NCI-H2107 (cell line): ENCODE measurements at regions not wholly inside any gene's neighbourhood (a gene's known extent, or its start where the extent isn't known, plus 50 kb on each side); places are given as distances from the start of the nearest gene placed in this dataset.
"Not testable (repeated sequence)": the region's sequence is repeated elsewhere in the genome, so short reads cannot be mapped to it uniquely, and the experiment has no call there.

ENCODE experiments used
- DNase-seq: peaks from one replicate; lab custom pipeline; 2025; lab: John Stamatoyannopoulos, UW

GRCh38 chr2:67872481-67872880 is 190.3 kb downstream of the C1D start:
- DNase-seq: no peak

DNA sequence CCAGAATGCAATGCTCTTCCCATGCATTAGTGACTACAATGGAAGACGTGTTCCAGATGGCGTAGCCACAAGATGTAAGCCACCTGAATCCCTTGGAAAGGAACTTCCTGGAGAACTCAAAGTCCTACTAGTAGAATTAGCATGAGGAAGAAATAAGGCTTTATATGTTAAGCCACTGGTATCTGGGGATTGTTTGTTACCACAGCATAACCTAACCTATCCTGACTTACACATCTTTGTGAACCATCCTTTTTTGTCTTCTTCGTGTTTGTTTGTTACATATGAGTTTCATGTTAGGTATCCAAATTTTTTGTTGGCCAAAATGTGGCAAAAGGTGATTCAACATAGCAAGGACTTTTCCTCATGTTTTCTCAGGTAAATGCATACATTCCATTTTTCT is 188.9 kb downstream of the C1D start:
- no peak for DNase-seq

- no peak for DNase-seq
These were observed 186.6 kb downstream of the C1D start for GRCh38 chr2:67876176-67876575.

- DNase-seq: no peak
These were observed 185.5 kb downstream of the C1D start for GRCh38 chr2:67877301-67877700.

- DNase-seq: no peak
These were observed 184.1 kb downstream of the C1D start for GRCh38 chr2:67878743-67879142.

GRCh38 chr2:67879586-67880290 is 183.1 kb downstream of the C1D start:
- no peak for DNase-seq

GRCh38 chr2:67880291-67880761 is 182.5 kb downstream of the C1D start:
- no peak for DNase-seq

DNA sequence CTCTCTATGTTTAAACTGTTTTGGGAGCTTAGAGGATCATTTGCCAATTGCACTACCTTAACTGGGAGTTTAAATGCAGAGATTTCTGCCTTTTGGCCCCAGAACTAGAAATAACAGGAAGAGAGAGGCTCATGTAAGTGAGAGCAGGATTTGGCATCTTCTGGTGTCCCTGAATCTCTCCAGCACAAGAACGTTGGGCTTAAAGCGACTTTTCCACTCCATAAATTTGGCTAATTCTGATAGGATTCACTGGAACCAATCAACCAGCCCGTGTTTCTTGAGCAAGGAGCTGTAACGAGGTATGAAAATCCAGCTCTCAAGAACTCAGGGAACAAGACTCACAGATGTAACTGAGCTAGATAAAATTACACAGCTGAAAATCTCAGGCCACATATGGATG is 181.0 kb downstream of the C1D start:
- no peak for DNase-seq

DNA sequence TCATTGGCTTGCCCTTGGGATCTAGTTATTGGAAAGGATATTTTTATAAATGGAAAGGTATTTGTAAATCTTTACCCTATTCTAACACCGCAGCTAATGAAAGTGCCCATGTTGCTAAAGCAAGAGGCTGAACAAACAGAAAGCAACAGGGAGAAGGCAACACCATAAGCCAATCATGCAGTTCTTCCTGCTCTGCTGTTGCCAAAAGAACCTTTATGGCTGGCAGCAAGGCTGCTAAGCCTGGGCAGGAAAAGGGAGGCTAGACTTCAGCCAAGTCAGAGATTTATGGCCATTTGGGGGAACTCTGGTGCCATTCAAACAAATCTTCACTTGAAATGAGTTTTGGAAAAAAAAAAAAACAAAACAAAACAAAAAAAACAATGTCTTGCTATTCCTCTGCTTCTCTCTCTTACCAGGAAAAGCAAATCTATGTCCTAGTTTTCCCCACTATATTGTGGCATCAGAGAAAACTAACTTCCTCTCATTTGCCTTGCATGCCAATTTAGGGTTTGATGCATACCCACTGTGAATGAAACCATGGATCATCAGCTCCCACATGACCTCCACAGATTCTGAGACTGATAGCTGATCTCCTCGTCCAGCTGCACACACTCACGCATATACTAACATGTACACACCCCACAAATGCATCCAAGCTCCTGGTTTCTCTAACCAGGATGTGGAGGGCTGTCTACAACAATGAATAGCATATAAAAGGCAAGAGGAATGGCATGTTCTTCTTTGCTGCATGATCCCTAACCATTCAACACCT is 179.3 kb downstream of the C1D start:
- no peak for DNase-seq

GRCh38 chr2:67888351-67889005 is 174.3 kb downstream of the C1D start:
- no peak for DNase-seq

- no peak for DNase-seq
These were observed 173.7 kb downstream of the C1D start for GRCh38 chr2:67889056-67889455.

GRCh38 chr2:67891642-67892041 is 171.2 kb downstream of the C1D start:
- no peak for DNase-seq

DNA sequence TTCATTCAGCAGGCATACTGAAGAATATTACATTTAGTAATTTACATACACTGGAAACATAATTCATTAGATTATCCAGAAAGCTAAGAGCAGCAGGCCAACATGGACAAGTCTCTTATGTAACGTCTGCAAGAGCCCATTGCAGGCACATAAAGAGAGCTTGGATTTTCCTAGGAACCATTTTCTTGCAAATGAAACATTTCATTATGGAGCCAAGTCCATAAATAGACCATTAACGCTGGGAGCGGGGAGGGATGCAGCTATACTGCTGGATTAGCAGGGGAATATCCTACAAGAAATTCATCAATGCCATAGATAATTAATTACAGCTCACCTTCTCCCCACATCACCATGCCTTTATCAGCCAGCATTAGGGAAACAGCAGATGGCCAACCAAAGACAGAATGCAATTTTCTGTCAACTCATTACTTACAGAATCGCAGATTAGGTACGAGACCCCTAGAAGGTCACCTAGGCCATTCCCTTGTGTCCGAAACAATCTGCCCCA is 170.4 kb downstream of the C1D start:
- DNase-seq: no peak

- DNase-seq: no peak
These were observed 167.4 kb downstream of the C1D start for GRCh38 chr2:67895227-67895941.

DNA sequence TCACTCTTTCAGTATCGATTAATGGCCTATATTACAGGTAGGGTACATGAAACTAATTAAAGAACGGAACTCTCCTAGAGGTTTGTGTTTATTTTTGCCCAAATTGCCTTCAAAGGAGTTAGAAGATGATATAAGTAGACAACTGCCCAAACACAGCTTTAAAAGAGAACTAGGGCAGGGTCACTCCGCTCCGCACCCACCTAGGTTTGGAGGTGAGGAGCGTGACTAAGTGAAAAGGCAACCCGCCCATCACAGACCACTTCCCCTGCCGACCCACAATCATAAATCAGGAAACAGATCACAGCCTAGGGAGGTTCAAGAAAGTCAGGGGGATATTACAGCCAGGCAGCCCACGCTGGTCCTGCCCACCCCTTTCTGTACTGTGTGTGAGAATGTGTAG is 166.7 kb downstream of the C1D start:
- DNase-seq: no peak

DNA sequence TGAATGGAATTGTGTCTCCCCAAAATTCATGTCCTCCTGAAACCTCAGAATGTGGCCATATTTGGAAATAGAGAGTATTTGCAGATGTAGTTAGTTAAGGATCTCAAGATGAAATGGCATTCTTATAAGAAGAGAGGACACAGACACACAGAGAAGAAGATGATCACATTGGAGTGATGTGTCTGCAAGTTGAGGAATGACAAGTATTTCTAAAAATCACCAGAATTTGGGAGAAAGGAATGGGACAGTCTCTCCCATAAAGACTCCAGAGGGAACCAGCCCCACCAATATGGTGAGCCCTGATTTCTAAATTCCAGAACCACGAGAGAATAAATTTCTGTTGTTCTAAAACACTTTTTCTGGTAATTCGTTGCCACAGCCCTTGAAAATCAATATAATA is 166.3 kb downstream of the C1D start:
- DNase-seq: no peak

GRCh38 chr2:67898595-67898994 is 164.2 kb downstream of the C1D start:
- DNase-seq: no peak

GRCh38 chr2:67899187-67899586 is 163.6 kb downstream of the C1D start:
- no peak for DNase-seq

GRCh38 chr2:67900826-67901225 is 162.0 kb downstream of the C1D start:
- no peak for DNase-seq

- no peak for DNase-seq
These were observed 158.2 kb downstream of the C1D start for GRCh38 chr2:67904566-67904965.

GRCh38 chr2:67904966-67905365 is 157.8 kb downstream of the C1D start:
- DNase-seq: no peak

DNA sequence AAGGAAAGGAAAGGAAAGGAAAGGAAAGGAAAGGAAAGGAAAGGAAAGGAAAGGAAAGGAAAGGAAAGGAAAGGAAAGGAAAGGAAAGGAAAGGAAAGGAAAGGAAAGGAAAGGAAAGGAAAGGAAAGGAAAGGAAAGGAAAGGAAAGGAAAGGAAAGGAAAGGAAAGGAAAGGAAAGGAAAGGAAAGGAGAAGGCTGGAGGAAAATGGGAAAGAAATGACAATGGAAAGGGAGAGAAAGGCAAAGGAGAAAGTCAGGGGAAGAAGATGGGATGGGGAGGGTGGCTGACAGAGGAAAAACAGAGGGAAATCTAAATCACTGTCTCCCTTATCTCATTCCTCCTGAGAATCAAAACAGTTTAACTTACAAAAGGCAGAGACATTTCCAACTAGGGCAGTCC is 156.3 kb downstream of the C1D start:
- not testable (repeated sequence) for DNase-seq
